Ovary (tissue), 7 donors: ENCODE measurements at regions not wholly inside any gene's neighbourhood (a gene's known extent, or its start where the extent isn't known, plus 50 kb on each side); places are given as distances from the start of the nearest gene placed in this dataset.

ENCODE experiments used
- DNase-seq, 5 donors: peaks; one replicate each; pipeline ENCODE4 v3.0.0-alpha.2; 2019 to 2020
- H3K27ac ChIP-seq, 2 donors: fragments of 200-600 bp; one replicate each; pipeline versions ENCODE4 v1.5.1 to v1.8.0; 2019 to 2022
- H3K27me3 ChIP-seq: fragments of 200-600 bp; one replicate; pipeline ENCODE4 v1.8.0; 2022
- H3K36me3 ChIP-seq: fragments of 200-600 bp; sonication (generic); one replicate; pipeline ENCODE4 v1.5.1; 2019
- H3K4me1 ChIP-seq: one replicate; pipeline ENCODE4 v1.8.1; 2013; ENCODE audit warnings: mild to moderate bottlenecking, moderate library complexity; ENCODE audit not compliant: insufficient read depth
- H3K4me3 ChIP-seq: fragments of 200-600 bp; sonication (generic); one replicate; pipeline ENCODE4 v1.5.1; 2017
- H3K9me3 ChIP-seq, 2 donors: fragments of 200-600 bp in 1 of 2; sonication (generic) in 1 of 2; one replicate each; pipeline versions ENCODE4 v1.5.1 to v1.8.1; 2013 to 2019; ENCODE audit warnings: mild to moderate bottlenecking in 1 of 2, moderate library complexity in 1 of 2
- EP300 ChIP-seq: sonication (generic); formaldehyde crosslinking; IDR thresholded peaks from one replicate; pipeline ENCODE4 v1.6.1; 2017; ENCODE audit warnings: antibody characterized with exemption
- POLR2A ChIP-seq: fragments of 450-650 bp; IDR thresholded peaks from one replicate; pipeline ENCODE4 v1.6.1; 2017; ENCODE audit warnings: antibody characterized with exemption, mild to moderate bottlenecking, moderate library complexity
- WGBS, 3 donors: extraction: QIAGEN DNeasy Blood & Tissue Kit in 1 of 3; methylation state at CpG; one replicate each; pipeline versions ENCODE4 v1.1.5 to v1.1.7; 2013 to 2017; 5-methylcytosine and 5-hydroxymethylcytosine counted together
- intact Hi-C, 4 donors: fragments of 100-400 bp; cut with DNase I; formaldehyde crosslinking; loops; one replicate each; pipeline versions ENCODE4 v1.11.0 to v1.15.1; 2022 to 2023
- TF ChIP-seq, protein P1 (sequence below), 3 donors: fragments of 450-650 bp in 2 of 3; fragments of 200-600 bp in 1 of 3; IDR thresholded peaks; one replicate each; pipeline versions ENCODE4 v1.5.1 to v1.8.0; 2016 to 2022; ENCODE audit warnings: antibody characterized with exemption in 3 of 3, mild to moderate bottlenecking in 1 of 3
- donor health status: DM: no; HTN: no; CAD: no; lungs with moderate emphysema.
- donor health status: DM: no; HTN: no; CAD: no.
- donor health status: Bipolar disorder and iron deficiency.
- donor health status: DM: no; HTN: no; CAD: no.
- donor health status: DM: yes; HTN: yes; CAD: no.

DNA sequence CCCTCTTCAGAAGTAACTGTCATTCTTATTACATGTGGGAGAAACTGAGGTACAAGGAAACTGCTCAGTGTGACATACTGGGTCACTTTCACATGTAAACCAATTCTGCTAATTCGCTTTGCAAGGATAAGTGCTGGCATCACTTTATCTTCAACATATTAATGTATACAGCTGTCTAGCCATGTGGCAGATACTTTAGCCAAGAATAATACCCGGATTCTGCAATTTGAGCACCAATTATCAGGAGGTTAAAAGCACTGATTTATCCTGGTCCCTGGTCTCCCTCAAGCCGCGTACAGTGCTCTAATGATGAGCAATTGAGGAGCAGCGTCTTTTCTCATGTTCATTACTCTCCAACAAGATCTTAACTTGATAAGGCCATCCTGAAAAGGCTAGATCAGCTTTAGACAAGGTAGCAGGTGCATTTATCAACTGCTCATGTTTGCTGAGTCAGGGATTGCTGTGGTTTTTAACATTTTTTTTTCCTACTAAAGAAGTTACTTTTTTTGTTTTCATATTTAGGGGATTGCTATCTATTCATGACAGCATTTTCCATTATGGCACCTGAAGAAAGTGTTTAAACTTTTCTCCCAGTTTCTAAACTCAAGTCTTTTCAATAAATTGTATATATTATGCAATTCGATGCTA lies 1066.3 kb upstream of the MAP3K7 start:
- TF ChIP-seq POLR2A: no peak
- intact Hi-C loops: no loop called here
- no peaks in the 10 kb centered on the region for H3K36me3 ChIP-seq
- H3K27me3 ChIP-seq: no peaks in the 10 kb centered on the region
- WGBS, 3 donors: 78 to 84% (median 79%) methylated on average over 6 of the region's 6 CpGs
- no peaks in the 10 kb centered on the region for H3K4me1 ChIP-seq
- no peak for DNase-seq
- no peaks in the 10 kb centered on the region for H3K9me3 ChIP-seq
- H3K4me3 ChIP-seq: no peak overlapping the region
- no peak overlapping the region for H3K27ac ChIP-seq

DNA sequence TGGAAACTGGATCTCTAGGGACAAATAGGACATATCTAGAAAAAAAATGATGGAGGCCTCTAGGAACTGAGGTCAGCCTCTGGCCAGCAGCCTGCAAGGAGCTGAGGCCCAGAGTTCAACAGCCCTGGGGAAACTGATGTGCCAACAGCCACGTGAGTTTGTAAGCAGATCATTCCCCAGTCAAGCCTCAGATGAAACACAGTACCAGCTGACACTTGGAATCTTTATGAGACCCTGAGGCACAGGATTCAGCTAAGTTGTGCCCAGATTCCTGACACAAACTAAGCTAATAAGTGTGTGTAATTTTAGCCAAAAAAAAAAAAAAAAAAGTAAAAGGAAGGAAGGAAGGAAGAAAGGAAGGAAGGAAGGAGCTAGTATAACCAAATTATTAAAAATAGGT lies 1059.8 kb upstream of the MAP3K7 start:
- H3K36me3 ChIP-seq: no peaks in the 10 kb centered on the region
- WGBS, 3 donors: 43 to 76% (median 65%) methylated on average over 1 of the region's 1 CpG
- TF ChIP-seq POLR2A (no peak), EP300 (no peak)
- TF ChIP-seq, protein P1, sequence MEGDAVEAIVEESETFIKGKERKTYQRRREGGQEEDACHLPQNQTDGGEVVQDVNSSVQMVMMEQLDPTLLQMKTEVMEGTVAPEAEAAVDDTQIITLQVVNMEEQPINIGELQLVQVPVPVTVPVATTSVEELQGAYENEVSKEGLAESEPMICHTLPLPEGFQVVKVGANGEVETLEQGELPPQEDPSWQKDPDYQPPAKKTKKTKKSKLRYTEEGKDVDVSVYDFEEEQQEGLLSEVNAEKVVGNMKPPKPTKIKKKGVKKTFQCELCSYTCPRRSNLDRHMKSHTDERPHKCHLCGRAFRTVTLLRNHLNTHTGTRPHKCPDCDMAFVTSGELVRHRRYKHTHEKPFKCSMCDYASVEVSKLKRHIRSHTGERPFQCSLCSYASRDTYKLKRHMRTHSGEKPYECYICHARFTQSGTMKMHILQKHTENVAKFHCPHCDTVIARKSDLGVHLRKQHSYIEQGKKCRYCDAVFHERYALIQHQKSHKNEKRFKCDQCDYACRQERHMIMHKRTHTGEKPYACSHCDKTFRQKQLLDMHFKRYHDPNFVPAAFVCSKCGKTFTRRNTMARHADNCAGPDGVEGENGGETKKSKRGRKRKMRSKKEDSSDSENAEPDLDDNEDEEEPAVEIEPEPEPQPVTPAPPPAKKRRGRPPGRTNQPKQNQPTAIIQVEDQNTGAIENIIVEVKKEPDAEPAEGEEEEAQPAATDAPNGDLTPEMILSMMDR (IDR thresholded peaks at IDR 0.05): no peak
- no peak overlapping the region for H3K4me3 ChIP-seq
- H3K9me3 ChIP-seq: no peaks in the 10 kb centered on the region
- no peaks in the 10 kb centered on the region for H3K27me3 ChIP-seq
- intact Hi-C loops: no loop called here
- H3K4me1 ChIP-seq: no peaks in the 10 kb centered on the region
- no peak for DNase-seq
- no peak overlapping the region for H3K27ac ChIP-seq

DNA sequence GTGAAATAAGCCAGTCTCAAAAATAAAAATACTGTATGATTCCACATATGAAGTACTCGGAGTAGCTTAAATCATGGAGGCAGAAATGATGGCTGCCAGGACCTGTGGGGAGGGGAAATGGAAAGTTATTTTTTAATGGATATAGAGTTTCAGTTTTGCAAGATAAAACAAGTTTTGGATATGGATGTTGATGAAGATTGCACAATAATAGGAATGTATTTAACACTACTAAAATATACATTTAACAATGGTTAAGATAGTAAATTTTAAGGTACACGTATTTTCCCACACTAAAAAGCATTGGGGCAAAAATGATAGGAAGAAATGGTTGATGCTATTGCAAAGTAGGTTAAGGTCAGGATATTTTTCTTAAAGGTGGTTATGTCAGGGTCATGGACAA lies 1058.9 kb upstream of the MAP3K7 start:
- 88 to 90% (median 88%) methylated on average over 2 of the region's 2 CpGs for WGBS, 3 donors
- Histone ChIP-seq H3K4me1 (no peaks in the 10 kb centered on the region), H3K9me3 (no peaks in the 10 kb centered on the region), H3K27ac (no peak overlapping the region), H3K4me3 (no peak overlapping the region), H3K27me3 (no peaks in the 10 kb centered on the region), H3K36me3 (no peaks in the 10 kb centered on the region)
- DNase-seq: no peak
- TF ChIP-seq POLR2A (no peak), EP300 (no peak)
- TF ChIP-seq, protein P1 (IDR thresholded peaks at IDR 0.05): no peak
- intact Hi-C loops: no loop called here

- peaks cover 2% of the 10 kb centered on the region for H3K4me1 ChIP-seq
- TF ChIP-seq, protein P1 (IDR thresholded peaks at IDR 0.05): no peak
- no peak for TF ChIP-seq EP300
- TF ChIP-seq POLR2A: no peak
- H3K9me3 ChIP-seq: no peaks in the 10 kb centered on the region
- no peaks in the 10 kb centered on the region for H3K36me3 ChIP-seq
- no peaks in the 10 kb centered on the region for H3K27me3 ChIP-seq
- no peak for DNase-seq
- no peak overlapping the region for H3K4me3 ChIP-seq
- 87 to 90% (median 89%) methylated on average over 1 of the region's 1 CpG for WGBS, 3 donors
- intact Hi-C loops: no loop called here
- H3K27ac ChIP-seq: no peak overlapping the region
Measured at GRCh38 chr6:91637217-91637616, 1050.3 kb upstream of the MAP3K7 start.

DNA sequence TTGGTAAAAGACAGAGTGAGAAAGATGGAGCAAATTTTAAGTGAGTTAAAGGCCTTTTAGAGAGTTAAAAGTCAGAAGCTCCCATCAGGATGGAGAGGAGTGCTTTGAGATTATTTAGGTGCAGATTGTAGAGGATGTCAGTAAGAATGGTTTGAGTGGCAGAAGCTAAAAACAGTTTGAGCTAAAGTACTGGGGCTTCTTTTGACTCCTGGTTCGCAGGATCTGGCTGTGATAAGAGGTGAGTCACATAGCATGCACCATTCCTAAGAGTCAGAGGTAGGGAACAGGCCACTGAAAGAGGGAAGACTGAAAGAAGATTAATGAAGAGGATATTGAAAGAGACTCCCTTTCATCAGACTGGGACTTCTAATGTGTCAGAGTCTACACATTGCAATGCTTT lies 1047.9 kb upstream of the MAP3K7 start:
- intact Hi-C loops: no loop called here
- Histone ChIP-seq H3K9me3 (no peaks in the 10 kb centered on the region), H3K4me1 (peaks cover 2% of the 10 kb centered on the region), H3K27me3 (no peaks in the 10 kb centered on the region), H3K27ac (no peak overlapping the region), H3K4me3 (no peak overlapping the region), H3K36me3 (no peaks in the 10 kb centered on the region)
- DNase-seq: no peak
- TF ChIP-seq EP300: no peak
- TF ChIP-seq POLR2A: no peak
- TF ChIP-seq, protein P1 (IDR thresholded peaks at IDR 0.05): no peak
- 74 to 88% (median 83%) methylated on average over 1 of the region's 1 CpG for WGBS, 3 donors
